NCI-H1417 treated with DMSO at 0.1 percent for 48 hours (cell line): ENCODE measurements at regions not wholly inside any gene's neighbourhood (a gene's known extent, or its start where the extent isn't known, plus 50 kb on each side); places are given as distances from the start of the nearest gene placed in this dataset.
"Not testable (repeated sequence)": the region's sequence is repeated elsewhere in the genome, so short reads cannot be mapped to it uniquely, and the experiment has no call there.

Source experiments
- DNase-seq: peaks from one replicate; lab custom pipeline; 2025; lab: John Stamatoyannopoulos, UW

GRCh38 chr2:142483653-142484052 is 352.8 kb upstream of the LRP1B start:
- DNase-seq: no peak

- no peak for DNase-seq
Observed at GRCh38 chr2:142478206-142478605, 347.4 kb upstream of the LRP1B start.

GRCh38 chr2:142472382-142472781 is 341.6 kb upstream of the LRP1B start:
- DNase-seq: no peak

- DNase-seq: no peak
Observed at GRCh38 chr2:142467321-142467720, 336.5 kb upstream of the LRP1B start.

GRCh38 chr2:142463047-142463446 is 332.2 kb upstream of the LRP1B start:
- no peak for DNase-seq

- no peak for DNase-seq
Observed at GRCh38 chr2:142462306-142462705, 331.5 kb upstream of the LRP1B start.

- no peak for DNase-seq
Observed at GRCh38 chr2:142445551-142446072, 314.8 kb upstream of the LRP1B start.

GRCh38 chr2:142445023-142445422 is 314.2 kb upstream of the LRP1B start:
- no peak for DNase-seq

GRCh38 chr2:142435847-142436246 is 305.0 kb upstream of the LRP1B start:
- no peak for DNase-seq

GRCh38 chr2:142426064-142426463 is 295.2 kb upstream of the LRP1B start:
- DNase-seq: no peak

- DNase-seq: no peak
Observed at GRCh38 chr2:142425551-142425950, 294.7 kb upstream of the LRP1B start.

- no peak for DNase-seq
Observed at GRCh38 chr2:142423603-142424002, 292.8 kb upstream of the LRP1B start.

- DNase-seq: no peak
Observed at GRCh38 chr2:142422769-142423168, 292.0 kb upstream of the LRP1B start.

GRCh38 chr2:142422041-142422440 is 291.2 kb upstream of the LRP1B start:
- DNase-seq: no peak

GRCh38 chr2:142418699-142419098 is 287.9 kb upstream of the LRP1B start:
- DNase-seq: not testable (repeated sequence)

GRCh38 chr2:142416996-142417395 is 286.2 kb upstream of the LRP1B start:
- DNase-seq: no peak

GRCh38 chr2:142415461-142415860 is 284.6 kb upstream of the LRP1B start:
- DNase-seq: no peak

GRCh38 chr2:142398212-142398611 is 267.4 kb upstream of the LRP1B start:
- DNase-seq: no peak

- DNase-seq: no peak
Observed at GRCh38 chr2:142395291-142395690, 264.5 kb upstream of the LRP1B start.

- DNase-seq: no peak
Observed at GRCh38 chr2:142380372-142380771, 249.6 kb upstream of the LRP1B start.

- DNase-seq: not testable (repeated sequence)
Observed at GRCh38 chr2:142362069-142362468, 231.3 kb upstream of the LRP1B start.

- DNase-seq: no peak
Observed at GRCh38 chr2:142347751-142348150, 216.9 kb upstream of the LRP1B start.

- no peak for DNase-seq
Observed at GRCh38 chr2:142339261-142339660, 208.4 kb upstream of the LRP1B start.

- no peak for DNase-seq
Observed at GRCh38 chr2:142332196-142332595, 201.4 kb upstream of the LRP1B start.

GRCh38 chr2:142330458-142330857 is 199.6 kb upstream of the LRP1B start:
- DNase-seq: no peak
